ENCODE measurements at regions not wholly inside any gene's neighbourhood (a gene's known extent, or its start where the extent isn't known, plus 50 kb on each side); places are given as distances from the start of the nearest gene placed in this dataset.

- no peak for TF ChIP-seq NANOG (IDR thresholded peaks at IDR 0.05; ENCODE audit: insufficient read depth, low read depth, low read length, poor library complexity, severe bottlenecking)
- TF ChIP-seq HDAC2 (IDR thresholded peaks at IDR 0.05; ENCODE audit: borderline replicate concordance in 1 of 2, low read depth in 2 of 2, low read length in 2 of 2): no peak
- TF ChIP-seq ATF3 (IDR thresholded peaks at IDR 0.05; ENCODE audit: insufficient read depth, low read depth, low read length): no peak
- TF ChIP-seq ATF2 (IDR thresholded peaks at IDR 0.05; ENCODE audit: low read length): no peak
These were observed 366.5 kb upstream of the SEMA3C start (continued) for GRCh38 chr7:81285142-81285871.
